ENCODE measurements at regions not wholly inside any gene's neighbourhood (a gene's known extent, or its start where the extent isn't known, plus 50 kb on each side); places are given as distances from the start of the nearest gene placed in this dataset.

DNA sequence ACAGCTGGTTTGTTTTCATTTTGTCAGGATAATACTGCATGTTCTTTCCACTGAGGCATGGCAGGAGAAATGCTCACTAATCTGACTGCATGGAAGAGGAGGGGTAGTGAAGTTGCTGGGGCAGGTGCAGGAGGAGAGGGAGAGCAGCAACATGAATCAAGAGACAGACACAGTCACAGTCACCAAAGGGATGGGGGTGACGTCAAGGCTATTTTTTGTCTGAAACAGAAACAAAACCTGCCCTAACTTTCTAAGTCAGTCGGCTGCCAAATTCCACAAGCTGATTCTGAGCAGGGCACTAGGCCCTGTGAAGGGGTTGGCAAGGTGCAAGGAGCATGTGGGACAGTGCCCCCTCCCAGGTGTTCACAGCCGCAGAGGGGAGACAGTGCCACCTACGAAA is 186.6 kb upstream of the NSMCE3 start:
- no peak for ATAC-seq (ENCODE audit: low FRiP score)
- no peak for DNase-seq (ENCODE audit: low spot score)
- TF ChIP-seq, protein P1, sequence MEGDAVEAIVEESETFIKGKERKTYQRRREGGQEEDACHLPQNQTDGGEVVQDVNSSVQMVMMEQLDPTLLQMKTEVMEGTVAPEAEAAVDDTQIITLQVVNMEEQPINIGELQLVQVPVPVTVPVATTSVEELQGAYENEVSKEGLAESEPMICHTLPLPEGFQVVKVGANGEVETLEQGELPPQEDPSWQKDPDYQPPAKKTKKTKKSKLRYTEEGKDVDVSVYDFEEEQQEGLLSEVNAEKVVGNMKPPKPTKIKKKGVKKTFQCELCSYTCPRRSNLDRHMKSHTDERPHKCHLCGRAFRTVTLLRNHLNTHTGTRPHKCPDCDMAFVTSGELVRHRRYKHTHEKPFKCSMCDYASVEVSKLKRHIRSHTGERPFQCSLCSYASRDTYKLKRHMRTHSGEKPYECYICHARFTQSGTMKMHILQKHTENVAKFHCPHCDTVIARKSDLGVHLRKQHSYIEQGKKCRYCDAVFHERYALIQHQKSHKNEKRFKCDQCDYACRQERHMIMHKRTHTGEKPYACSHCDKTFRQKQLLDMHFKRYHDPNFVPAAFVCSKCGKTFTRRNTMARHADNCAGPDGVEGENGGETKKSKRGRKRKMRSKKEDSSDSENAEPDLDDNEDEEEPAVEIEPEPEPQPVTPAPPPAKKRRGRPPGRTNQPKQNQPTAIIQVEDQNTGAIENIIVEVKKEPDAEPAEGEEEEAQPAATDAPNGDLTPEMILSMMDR (IDR thresholded peaks at IDR 0.05): no peak

DNA sequence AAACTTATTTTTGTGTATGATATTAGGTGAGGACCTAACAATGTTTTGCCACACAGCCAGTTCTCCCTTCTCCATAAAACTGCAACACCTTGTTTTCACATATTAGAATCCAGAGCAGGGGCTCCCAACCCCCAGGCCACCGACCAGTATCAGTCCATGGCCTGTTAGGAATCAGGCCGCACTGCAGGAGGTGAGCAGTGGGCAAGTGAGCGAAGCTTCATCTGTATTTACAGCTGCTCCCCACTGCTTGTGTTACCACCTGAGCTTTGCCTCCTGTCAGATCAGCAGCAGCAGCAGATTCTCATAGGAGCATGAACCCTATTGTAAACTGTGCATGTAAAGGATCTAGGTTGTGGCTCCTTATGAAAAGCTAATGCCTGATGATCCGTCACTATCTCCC is 185.9 kb upstream of the NSMCE3 start:
- DNase-seq (ENCODE audit: low spot score) (no peak), ATAC-seq (ENCODE audit: low FRiP score) (no peak)
- TF ChIP-seq, protein P1 (IDR thresholded peaks at IDR 0.05): no peak

DNA sequence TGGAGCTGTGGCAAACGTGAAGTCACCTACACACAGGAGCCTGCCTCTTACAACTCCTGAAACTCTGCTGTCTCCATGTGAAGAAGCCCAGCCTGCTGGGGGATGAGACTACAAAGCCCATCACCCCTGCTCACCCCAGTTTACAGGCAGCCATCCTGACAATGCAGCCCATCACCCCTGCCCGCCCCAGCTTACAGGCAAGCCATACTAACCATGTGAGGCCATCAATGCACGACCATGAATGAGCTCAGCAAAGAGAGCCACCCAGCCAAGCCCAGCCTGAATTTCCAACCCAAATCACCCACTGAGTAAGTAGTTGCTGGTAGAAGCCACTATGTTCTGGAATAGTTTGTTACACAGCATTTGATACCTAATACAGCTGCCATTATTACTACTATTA is 185.4 kb upstream of the NSMCE3 start:
- ATAC-seq (ENCODE audit: low FRiP score): no peak
- DNase-seq (ENCODE audit: low spot score): no peak
- TF ChIP-seq, protein P1 (IDR thresholded peaks at IDR 0.05): no peak

DNA sequence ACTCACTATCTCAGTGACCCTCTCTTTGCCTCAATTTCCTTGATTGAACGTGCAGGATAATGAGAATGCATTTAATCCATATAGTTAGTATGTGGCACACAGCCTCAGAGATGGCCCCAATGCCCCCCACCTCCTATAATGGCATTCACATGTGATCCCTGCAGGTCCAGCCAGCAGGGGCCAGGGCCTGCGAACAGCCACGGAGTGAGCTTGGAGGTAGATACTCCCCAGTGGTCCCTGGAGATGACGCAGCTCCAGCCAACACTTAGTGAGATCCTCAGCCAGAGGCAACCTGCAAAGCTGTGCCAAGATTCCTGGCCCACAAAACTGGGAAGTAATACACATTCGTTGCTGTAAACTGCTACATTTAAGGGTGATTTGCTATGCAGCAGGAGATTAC is 184.9 kb upstream of the NSMCE3 start:
- ATAC-seq (ENCODE audit: low FRiP score): no peak
- TF ChIP-seq, protein P1 (IDR thresholded peaks at IDR 0.05): no peak
- DNase-seq (ENCODE audit: low spot score): no peak

DNA sequence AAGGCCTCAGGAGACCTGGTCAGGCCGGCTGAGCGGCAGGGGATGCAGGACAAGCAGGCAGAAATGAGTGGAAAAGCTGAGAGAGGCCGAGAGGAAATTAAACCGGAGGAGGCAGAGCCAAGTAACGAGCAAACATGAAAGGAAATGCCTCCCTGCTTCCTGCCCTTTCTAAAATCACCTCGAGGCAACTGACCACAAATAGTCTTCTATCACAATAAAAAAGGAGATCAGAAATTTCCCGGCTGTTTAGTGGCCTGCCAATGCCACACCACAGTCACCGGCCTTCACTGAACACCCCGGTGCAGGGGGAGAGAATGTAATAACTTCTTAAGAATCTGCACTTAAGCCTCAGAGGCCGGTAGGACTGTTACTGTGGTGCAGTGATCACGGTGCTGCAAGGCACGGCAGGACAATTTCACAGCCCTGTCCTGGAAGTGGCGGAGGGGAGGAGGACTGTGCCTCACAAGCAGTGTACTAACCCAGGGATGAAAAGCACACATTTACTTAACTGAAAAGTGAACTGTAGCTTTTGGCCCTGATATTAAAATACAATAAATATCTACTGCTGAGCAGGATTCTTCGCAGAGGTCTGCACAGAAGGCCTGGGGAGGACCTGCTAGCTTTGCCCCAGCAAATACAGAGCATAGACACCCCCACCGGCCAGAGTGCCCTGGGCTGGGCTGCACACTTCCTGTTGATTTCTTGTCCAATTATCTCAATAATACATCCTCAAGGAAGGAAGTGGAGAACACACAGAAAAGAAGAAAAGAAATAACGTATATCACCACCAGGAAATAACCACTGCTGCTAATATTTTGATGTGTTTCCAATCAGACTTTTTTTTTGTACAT is 183.5 kb upstream of the NSMCE3 start:
- DNase-seq (ENCODE audit: low spot score) (no peak), ATAC-seq (ENCODE audit: low FRiP score) (no peak)
- TF ChIP-seq, protein P1 (IDR thresholded peaks at IDR 0.05): no peak

DNA sequence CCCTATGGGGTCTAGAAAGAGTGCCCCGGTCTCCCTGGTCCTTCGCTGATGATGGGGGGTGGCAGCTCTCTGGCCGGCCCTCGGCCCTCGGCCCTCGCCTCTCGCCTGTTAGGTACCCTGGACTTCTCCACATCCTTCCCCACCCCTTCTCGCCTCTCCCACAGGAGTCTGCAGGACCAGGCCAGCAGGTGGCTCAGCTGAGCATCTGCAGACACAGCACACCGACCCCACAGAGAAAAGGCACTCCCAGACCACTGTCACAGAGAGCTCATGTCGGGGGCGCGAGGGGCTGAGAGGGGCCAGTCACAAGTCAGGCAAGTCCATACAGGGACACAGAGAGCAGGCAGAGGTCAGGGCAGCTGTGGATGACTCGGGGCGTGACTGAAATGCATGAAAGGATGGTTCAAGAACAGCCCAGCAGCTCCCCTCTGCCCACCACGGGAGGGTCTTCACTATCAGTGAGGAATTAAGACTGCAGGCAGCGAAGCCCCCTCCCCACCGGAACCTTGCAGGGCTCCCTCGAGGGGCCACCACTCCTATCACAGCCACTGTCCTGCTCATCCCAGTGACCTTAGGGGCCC is 181.7 kb upstream of the NSMCE3 start:
- no peak for ATAC-seq (ENCODE audit: low FRiP score)
- TF ChIP-seq, protein P1 (IDR thresholded peaks at IDR 0.05): no peak
- no peak for DNase-seq (ENCODE audit: low spot score)

DNA sequence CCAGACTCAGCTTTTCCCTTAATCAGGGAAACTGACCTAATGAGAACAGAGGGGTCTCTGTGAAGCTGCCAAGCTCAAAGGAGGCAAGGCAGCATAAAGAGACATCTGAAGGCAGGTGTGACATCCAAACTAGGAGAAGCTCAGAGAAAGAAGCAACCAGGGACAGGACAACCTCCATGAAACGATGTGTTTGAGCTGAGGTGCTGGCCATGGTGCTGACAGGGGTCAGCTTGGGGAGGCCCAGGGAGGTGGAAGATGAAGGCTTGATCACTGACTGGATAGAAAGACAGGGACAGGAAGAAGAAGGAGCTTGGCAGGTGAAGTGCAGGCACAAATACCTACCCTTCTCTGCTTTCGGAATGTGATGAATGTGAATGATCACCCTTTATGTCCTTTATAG is 179.5 kb upstream of the NSMCE3 start:
- TF ChIP-seq, protein P1 (IDR thresholded peaks at IDR 0.05): no peak
- ATAC-seq (ENCODE audit: low FRiP score): no peak
- DNase-seq (ENCODE audit: low spot score): no peak
